Psoas muscle (tissue), 7 donors: ENCODE measurements at regions not wholly inside any gene's neighbourhood (a gene's known extent, or its start where the extent isn't known, plus 50 kb on each side); places are given as distances from the start of the nearest gene placed in this dataset.

Experiments used
- ATAC-seq, 4 donors: fragments of 200-7000 bp; cut with Tn5 transposase; one replicate each; pipeline ENCODE4 v1.9.1; 2020; ENCODE audit warnings: moderate library complexity in 3 of 4, mild to moderate bottlenecking in 2 of 4
- DNase-seq, 2 donors: peaks; one replicate each; pipeline ENCODE4 v3.0.0-alpha.2; 2020
- H3K27ac ChIP-seq: fragments of 200-600 bp; one replicate; pipeline ENCODE4 v1.8.0; 2022
- H3K27me3 ChIP-seq, 3 donors: fragments of 200-600 bp in 1 of 3; one replicate each; pipeline versions ENCODE4 v1.6.1 to v1.8.0; 2013 to 2022; ENCODE audit warnings: low read length in 2 of 3, mild to moderate bottlenecking in 2 of 3, moderate library complexity in 1 of 3; ENCODE audit not compliant: insufficient read depth in 3 of 3
- H3K36me3 ChIP-seq, 2 donors: fragments of 200-600 bp in 1 of 2; one replicate each; pipeline versions ENCODE4 v1.6.1 to v1.8.0; 2013 to 2022; ENCODE audit warnings: low read depth in 1 of 2, mild to moderate bottlenecking in 1 of 2, moderate library complexity in 1 of 2; ENCODE audit not compliant: insufficient read depth in 1 of 2
- H3K4me1 ChIP-seq: fragments of 200-600 bp; one replicate; pipeline ENCODE4 v1.8.0; 2022
- H3K4me3 ChIP-seq: fragments of 200-600 bp; one replicate; pipeline ENCODE4 v1.8.0; 2022; ENCODE audit warnings: mild to moderate bottlenecking
- H3K9me3 ChIP-seq: fragments of 200-600 bp; one replicate; pipeline ENCODE4 v1.8.0; 2022
- CTCF ChIP-seq: fragments of 200-600 bp; IDR thresholded peaks from one replicate; pipeline ENCODE4 v1.8.0; 2022; ENCODE audit warnings: antibody characterized with exemption
- WGBS, 3 donors: extraction: QIAGEN DNeasy Blood & Tissue Kit; methylation state at CpG; one replicate each; pipeline versions ENCODE4 v1.1.6 to v1.1.7; 2013; 5-methylcytosine and 5-hydroxymethylcytosine counted together
- intact Hi-C, 2 donors: fragments of 100-400 bp; cut with DNase I; formaldehyde crosslinking; loops; one replicate each; pipeline versions ENCODE4 v1.11.0 to v1.14.2; 2022
- donor health status: healthy with polysubstance abuse.
- donor health status: DM: no; HTN: no; CAD: no; lungs with moderate emphysema.
- donor health status: Bipolar disorder and iron deficiency.
- donor health status: healthy.
- donor health status: DM: yes; HTN: yes; CAD: no.
- donor health status: DM: no; HTN: no; CAD: no.
- donor health status: DM: yes; HTN: yes; CAD: no.

GRCh38 chr1:125080077-125080476, 3895.3 kb downstream of the SRGAP2C start:
- WGBS, 3 donors: 75% methylated on average over 18 of the region's 18 CpGs
- Histone ChIP-seq H3K9me3 (peaks cover 54% of the 10 kb centered on the region), H3K4me1 (no peaks in the 10 kb centered on the region), H3K4me3 (no peak overlapping the region), H3K27ac (no peak overlapping the region), H3K27me3 (peaks cover 0 to 11% (median 0%) of the 10 kb centered on the region in 3 donors), H3K36me3 (no peaks in the 10 kb centered on the region)
- no peak for TF ChIP-seq CTCF
- intact Hi-C loops: no loop called here
- ATAC-seq (peak in 1 of 4 donors; percentile 40), DNase-seq (no peak)

GRCh38 chr1:125085720-125086591, 3901.2 kb downstream of the SRGAP2C start:
- Histone ChIP-seq H3K27ac (no peak overlapping the region), H3K4me3 (no peak overlapping the region), H3K4me1 (no peaks in the 10 kb centered on the region), H3K36me3 (no peaks in the 10 kb centered on the region), H3K9me3 (peaks cover 36% of the 10 kb centered on the region), H3K27me3 (peaks cover 0 to 18% (median 0%) of the 10 kb centered on the region in 3 donors)
- ATAC-seq: no peak
- TF ChIP-seq CTCF: no peak
- intact Hi-C loops: no loop called here
- DNase-seq: peak in 1 of 2 donors; percentile 33
- WGBS, 3 donors: 59 to 65% (median 64%) methylated on average over 91 to 108 of the region's 108 CpGs

GRCh38 chr1:125086611-125087010, 3901.8 kb downstream of the SRGAP2C start:
- H3K9me3 ChIP-seq: peaks cover 30% of the 10 kb centered on the region

GRCh38 chr1:125087247-125087646, 3902.5 kb downstream of the SRGAP2C start:
- H3K36me3 ChIP-seq: no peaks in the 10 kb centered on the region
- H3K4me1 ChIP-seq: no peaks in the 10 kb centered on the region
- H3K27ac ChIP-seq: no peak overlapping the region
- peaks cover 0 to 18% (median 0%) of the 10 kb centered on the region in 3 donors for H3K27me3 ChIP-seq
- no peak for TF ChIP-seq CTCF
- H3K9me3 ChIP-seq: peaks cover 25% of the 10 kb centered on the region
- no peak for ATAC-seq
- intact Hi-C loops: no loop called here
- peak in 1 of 2 donors; percentile 6 for DNase-seq
- no peak overlapping the region for H3K4me3 ChIP-seq
- 43 to 51% (median 45%) methylated on average over 29 to 55 of the region's 55 CpGs for WGBS, 3 donors

More at GRCh38 chr1:125086611-125087010, 3901.8 kb downstream of the SRGAP2C start:
- intact Hi-C loops: no loop called here
- H3K27me3 ChIP-seq: peaks cover 0 to 18% (median 0%) of the 10 kb centered on the region in 3 donors
- H3K4me1 ChIP-seq: no peaks in the 10 kb centered on the region
- DNase-seq (peak in 1 of 2 donors; percentile 26), ATAC-seq (no peak)
- no peak overlapping the region for H3K4me3 ChIP-seq
- H3K27ac ChIP-seq: no peak overlapping the region
- 53 to 58% (median 56%) methylated on average over 38 to 45 of the region's 45 CpGs for WGBS, 3 donors
- no peak for TF ChIP-seq CTCF
- no peaks in the 10 kb centered on the region for H3K36me3 ChIP-seq
